Skeletal muscle tissue (tissue), 3 donors: ENCODE measurements at regions not wholly inside any gene's neighbourhood (a gene's known extent, or its start where the extent isn't known, plus 50 kb on each side); places are given as distances from the start of the nearest gene placed in this dataset.
A peak's percentile ranks its signal among the peaks of the same experiment; 100 is the strongest.

Experiments
- H3K27ac ChIP-seq: one replicate; pipeline ENCODE4 v1.7.0; 2013; ENCODE audit warnings: mild to moderate bottlenecking, low read depth, low read length, inconsistent platforms
- H3K27me3 ChIP-seq, 3 donors: one replicate each; pipeline ENCODE4 v1.7.0; 2013; ENCODE audit warnings: low read length in 3 of 3; ENCODE audit not compliant: control insufficient read depth in 3 of 3, insufficient read depth in 3 of 3
- H3K36me3 ChIP-seq, 3 donors: one replicate each; pipeline ENCODE4 v1.7.0; 2013; ENCODE audit warnings: low read length in 3 of 3; ENCODE audit not compliant: control insufficient read depth in 3 of 3, insufficient read depth in 3 of 3
- H3K4me1 ChIP-seq, 3 donors: one replicate each; pipeline ENCODE4 v1.7.0; 2013; ENCODE audit warnings: low read length in 3 of 3, mild to moderate bottlenecking in 3 of 3; ENCODE audit not compliant: control insufficient read depth in 3 of 3, insufficient read depth in 3 of 3
- H3K4me3 ChIP-seq, 3 donors: one replicate each; pipeline ENCODE4 v1.7.0; 2013; ENCODE audit warnings: low read length in 3 of 3
- H3K9ac ChIP-seq, 3 donors: one replicate each; pipeline ENCODE4 v1.7.0; 2013; ENCODE audit warnings: low read length in 3 of 3, mild to moderate bottlenecking in 3 of 3, moderate library complexity in 2 of 3, low read depth in 1 of 3
- H3K9me3 ChIP-seq, 3 donors: one replicate each; pipeline ENCODE4 v1.7.0; 2013; ENCODE audit warnings: low read length in 3 of 3; ENCODE audit not compliant: control insufficient read depth in 3 of 3
- donor health status: Osteomylitis.

- no peaks in the 10 kb centered on the region for H3K4me1 ChIP-seq
- no peaks in the 10 kb centered on the region for H3K36me3 ChIP-seq
- no peak overlapping the region for H3K4me3 ChIP-seq
- no peak overlapping the region for H3K9ac ChIP-seq
- no peaks in the 10 kb centered on the region for H3K27me3 ChIP-seq
- H3K27ac ChIP-seq, result no peak overlapping the region
- no peaks in the 10 kb centered on the region for H3K9me3 ChIP-seq
These were observed 441.6 kb upstream of the BRINP1 start for GRCh38 chr9:119810645-119811429.

GRCh38 chr9:119803679-119804078 is 434.4 kb upstream of the BRINP1 start:
- no peak overlapping the region for H3K9ac ChIP-seq
- no peak overlapping the region for H3K4me3 ChIP-seq
- peaks cover 4 to 13% (median 8%) of the 10 kb centered on the region in 3 donors for H3K4me1 ChIP-seq
- H3K9me3 ChIP-seq, result no peaks in the 10 kb centered on the region
- no peak overlapping the region for H3K27ac ChIP-seq
- H3K27me3 ChIP-seq, result no peaks in the 10 kb centered on the region
- no peaks in the 10 kb centered on the region for H3K36me3 ChIP-seq

GRCh38 chr9:119802621-119803020 is 433.4 kb upstream of the BRINP1 start:
- peak overlapping the region; percentile 76 for H3K27ac ChIP-seq

GRCh38 chr9:119802133-119802532 is 432.9 kb upstream of the BRINP1 start:
- H3K9ac ChIP-seq, result peak overlapping the region in 1 of 3 donors; percentile 72
- no peak overlapping the region for H3K4me3 ChIP-seq
- H3K36me3 ChIP-seq, result no peaks in the 10 kb centered on the region
- no peaks in the 10 kb centered on the region for H3K27me3 ChIP-seq
- H3K9me3 ChIP-seq, result no peaks in the 10 kb centered on the region
- H3K4me1 ChIP-seq, result peaks cover 4 to 13% (median 8%) of the 10 kb centered on the region in 3 donors
- peak overlapping the region; percentile 76 for H3K27ac ChIP-seq

More at GRCh38 chr9:119802621-119803020, 433.4 kb upstream of the BRINP1 start:
- Histone ChIP-seq H3K9me3 (no peaks in the 10 kb centered on the region), H3K27me3 (no peaks in the 10 kb centered on the region), H3K4me3 (peak overlapping the region in 1 of 3 donors; percentile 8), H3K4me1 (peaks cover 4 to 13% (median 8%) of the 10 kb centered on the region in 3 donors), H3K9ac (peak overlapping the region in 2 of 3 donors; percentile 44 to 72), H3K36me3 (no peaks in the 10 kb centered on the region)

GRCh38 chr9:119801311-119801710 is 432.1 kb upstream of the BRINP1 start:
- no peaks in the 10 kb centered on the region for H3K9me3 ChIP-seq

GRCh38 chr9:119795395-119795794 is 426.2 kb upstream of the BRINP1 start:
- H3K27ac ChIP-seq, result no peak overlapping the region
- no peaks in the 10 kb centered on the region for H3K9me3 ChIP-seq
- H3K9ac ChIP-seq, result no peak overlapping the region
- no peak overlapping the region for H3K4me3 ChIP-seq
- H3K4me1 ChIP-seq, result no peaks in the 10 kb centered on the region
- H3K27me3 ChIP-seq, result no peaks in the 10 kb centered on the region
- no peaks in the 10 kb centered on the region for H3K36me3 ChIP-seq

More at GRCh38 chr9:119801311-119801710, 432.1 kb upstream of the BRINP1 start:
- H3K27ac ChIP-seq, result peak overlapping the region; percentile 76
- H3K4me3 ChIP-seq, result no peak overlapping the region
- H3K36me3 ChIP-seq, result no peaks in the 10 kb centered on the region
- no peaks in the 10 kb centered on the region for H3K27me3 ChIP-seq
- H3K9ac ChIP-seq, result no peak overlapping the region
- H3K4me1 ChIP-seq, result peaks cover 4 to 13% (median 8%) of the 10 kb centered on the region in 3 donors

GRCh38 chr9:119794836-119795235 is 425.6 kb upstream of the BRINP1 start:
- Histone ChIP-seq H3K9me3 (no peaks in the 10 kb centered on the region), H3K27me3 (no peaks in the 10 kb centered on the region), H3K36me3 (no peaks in the 10 kb centered on the region), H3K4me3 (no peak overlapping the region), H3K4me1 (no peaks in the 10 kb centered on the region), H3K27ac (no peak overlapping the region), H3K9ac (no peak overlapping the region)

GRCh38 chr9:119793218-119793617 is 424.0 kb upstream of the BRINP1 start:
- H3K4me3 ChIP-seq, result no peak overlapping the region
- H3K9me3 ChIP-seq, result no peaks in the 10 kb centered on the region
- H3K9ac ChIP-seq, result no peak overlapping the region

GRCh38 chr9:119792242-119792641 is 423.0 kb upstream of the BRINP1 start:
- Histone ChIP-seq H3K36me3 (no peaks in the 10 kb centered on the region), H3K4me1 (no peaks in the 10 kb centered on the region), H3K9ac (no peak overlapping the region), H3K27me3 (no peaks in the 10 kb centered on the region), H3K4me3 (no peak overlapping the region), H3K27ac (no peak overlapping the region), H3K9me3 (no peaks in the 10 kb centered on the region)

More at GRCh38 chr9:119793218-119793617, 424.0 kb upstream of the BRINP1 start:
- no peaks in the 10 kb centered on the region for H3K36me3 ChIP-seq
- H3K27me3 ChIP-seq, result no peaks in the 10 kb centered on the region
- no peaks in the 10 kb centered on the region for H3K4me1 ChIP-seq
- no peak overlapping the region for H3K27ac ChIP-seq

GRCh38 chr9:119789987-119790386 is 420.8 kb upstream of the BRINP1 start:
- Histone ChIP-seq H3K36me3 (no peaks in the 10 kb centered on the region), H3K9ac (no peak overlapping the region)

More at GRCh38 chr9:119789987-119790386, 420.8 kb upstream of the BRINP1 start:
- no peaks in the 10 kb centered on the region for H3K4me1 ChIP-seq
- H3K27ac ChIP-seq, result no peak overlapping the region
- no peaks in the 10 kb centered on the region for H3K9me3 ChIP-seq
- H3K4me3 ChIP-seq, result no peak overlapping the region
- H3K27me3 ChIP-seq, result no peaks in the 10 kb centered on the region
